Activated CD4-positive, alpha-beta T cell treated with anti-CD3 and anti-CD28 coated beads for 48 hours (primary cell): ENCODE measurements at regions not wholly inside any gene's neighbourhood (a gene's known extent, or its start where the extent isn't known, plus 50 kb on each side); places are given as distances from the start of the nearest gene placed in this dataset.

ENCODE experiments used
- DNase-seq: peaks from one replicate; pipeline ENCODE4 v3.0.0-alpha.2; 2020

DNA sequence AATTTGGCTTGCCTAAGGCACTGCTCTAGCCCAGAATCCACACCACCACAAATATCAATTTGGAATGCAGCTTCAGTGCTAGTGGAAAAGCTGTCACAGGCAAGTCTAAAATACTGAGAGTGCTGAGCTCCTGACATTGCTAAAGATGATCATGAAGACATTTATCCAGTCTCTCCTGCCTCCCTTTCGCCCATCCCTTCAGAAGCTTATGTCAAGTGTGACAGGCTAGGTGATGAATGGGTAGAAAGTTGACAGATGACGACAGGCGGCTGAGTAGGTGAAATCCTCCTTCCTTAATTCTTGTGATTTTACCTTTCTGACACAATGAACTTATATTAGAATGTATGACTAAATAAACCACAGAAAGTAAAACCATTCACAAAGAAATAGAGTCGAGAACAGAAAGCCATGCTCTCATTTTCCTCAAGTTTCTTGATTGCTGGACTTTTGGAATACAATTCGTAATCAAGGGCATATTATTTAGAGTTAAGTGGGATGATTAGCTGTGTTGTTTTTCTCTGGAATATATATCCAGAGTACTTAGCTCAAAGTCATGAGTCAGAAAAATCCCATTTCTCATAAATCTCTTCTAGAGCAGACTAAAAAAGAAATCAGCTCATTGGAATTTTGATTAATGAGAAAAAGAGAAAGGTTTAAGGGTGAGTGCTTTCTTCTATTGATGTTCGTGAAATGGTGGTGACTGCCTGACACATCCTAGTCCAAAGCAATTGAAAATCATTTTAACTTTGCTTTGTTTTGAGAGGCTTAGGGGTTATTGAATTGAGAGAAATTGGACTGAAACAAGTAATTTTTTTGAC lies 1228.2 kb upstream of the CITED2 start:
- DNase-seq = no peak

DNA sequence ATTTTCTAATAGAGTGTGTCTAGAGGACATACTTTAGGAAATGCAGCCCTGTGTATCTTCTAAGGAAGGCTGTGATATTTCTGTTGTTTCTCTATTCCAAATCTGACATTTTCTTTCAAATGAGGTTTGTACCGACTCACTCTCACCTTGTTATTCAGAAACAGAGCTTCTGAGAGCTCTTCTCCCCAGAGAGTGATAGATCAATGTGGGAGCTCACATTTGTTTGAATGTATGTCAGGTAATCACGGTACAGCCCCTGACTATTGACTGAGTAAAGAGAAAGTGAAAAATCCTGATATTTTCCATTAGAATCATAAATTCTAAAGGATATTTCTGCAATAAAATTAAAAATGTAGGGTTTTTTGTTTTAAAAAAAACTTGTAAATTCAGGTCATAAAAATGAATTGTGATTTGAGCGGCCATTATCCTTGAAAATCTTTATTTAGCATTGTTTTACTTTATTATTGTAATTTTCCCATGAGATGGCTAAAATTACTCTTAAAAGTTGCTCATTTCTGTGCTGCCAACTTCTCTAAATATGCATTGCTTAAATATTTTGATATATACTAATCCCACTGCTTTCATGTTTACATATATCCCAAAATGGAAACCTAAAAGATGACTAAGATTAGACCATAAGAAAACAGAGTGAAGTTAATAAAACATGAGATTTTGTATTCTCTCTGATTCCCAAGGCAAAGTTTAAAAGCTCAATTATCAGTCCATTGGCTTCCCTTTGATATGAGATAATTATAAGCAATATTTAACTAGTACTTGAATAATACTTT lies 1226.8 kb upstream of the CITED2 start:
- no peak for DNase-seq

DNA sequence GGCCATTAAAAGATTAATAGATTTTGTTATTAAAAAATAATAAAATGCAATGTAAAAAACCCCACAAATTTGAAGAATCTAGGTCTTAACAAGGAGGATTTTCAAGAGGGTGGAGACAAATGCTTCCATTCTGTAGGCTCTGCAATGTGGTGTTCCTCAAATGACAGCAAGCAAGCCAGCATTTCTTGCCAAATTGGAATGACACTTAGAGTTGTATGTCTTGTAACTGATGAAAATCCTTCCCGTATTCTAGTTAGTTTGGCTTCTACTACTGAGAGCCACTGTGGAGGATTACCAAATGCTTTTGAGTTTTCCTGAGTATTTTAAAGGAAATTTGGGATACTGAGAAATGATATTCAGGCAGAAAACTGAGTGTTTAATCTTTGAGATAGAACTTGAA lies 1225.5 kb upstream of the CITED2 start:
- DNase-seq = no peak

DNA sequence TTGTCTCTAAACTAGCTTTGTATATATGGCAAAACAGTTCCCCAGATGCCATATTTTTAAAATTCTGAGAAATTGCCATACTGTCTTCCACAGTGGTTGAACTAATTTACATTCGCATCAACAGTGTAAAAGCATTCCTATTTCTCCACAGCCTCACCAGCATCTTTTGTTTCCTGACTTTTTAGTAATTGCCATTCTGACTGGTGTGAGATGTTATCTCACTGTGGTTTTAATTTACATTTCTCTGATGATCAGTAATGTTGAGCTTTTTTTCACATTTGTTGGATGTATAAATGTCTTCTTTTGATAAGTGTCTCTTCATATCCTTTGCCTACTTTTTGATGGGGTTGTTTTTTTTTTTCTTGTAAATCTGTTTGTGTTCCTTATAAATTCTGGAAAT lies 1222.7 kb upstream of the CITED2 start:
- DNase-seq = no peak

DNA sequence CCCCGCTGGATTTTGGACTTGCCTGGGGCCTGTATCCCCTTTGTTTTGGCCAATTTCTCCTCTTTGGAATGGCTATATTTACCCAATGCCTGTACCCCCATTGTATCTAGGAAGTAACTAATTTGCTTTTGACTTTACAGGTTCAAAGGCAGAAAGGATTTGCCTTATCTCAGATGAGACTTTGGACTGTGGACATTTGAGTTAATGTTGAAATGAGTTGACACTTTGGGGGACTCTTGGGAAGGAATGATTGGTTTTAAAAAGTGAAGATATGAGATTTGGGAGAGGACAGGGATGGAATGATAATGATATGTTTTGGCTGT lies 1220.3 kb upstream of the CITED2 start:
- no peak for DNase-seq

DNA sequence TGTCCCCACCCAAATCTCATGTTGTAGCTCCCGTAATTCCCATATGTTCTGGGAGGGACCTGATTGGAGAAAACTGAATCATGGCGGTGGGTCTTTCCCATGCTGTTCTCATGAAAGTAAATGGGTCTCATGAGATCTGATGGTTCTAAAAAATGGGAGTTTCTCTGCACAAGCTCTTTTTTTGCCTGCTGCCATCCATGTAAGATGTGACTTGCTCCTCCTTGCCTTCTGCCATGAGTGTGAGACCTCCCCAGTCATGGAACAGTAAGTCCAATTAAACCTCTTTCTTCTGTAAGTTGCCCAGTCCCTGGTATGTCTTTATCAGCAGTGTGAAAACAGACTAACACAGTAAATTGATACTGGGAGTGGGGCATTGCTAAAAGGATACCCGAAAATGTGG lies 1218.4 kb upstream of the CITED2 start:
- no peak for DNase-seq

DNA sequence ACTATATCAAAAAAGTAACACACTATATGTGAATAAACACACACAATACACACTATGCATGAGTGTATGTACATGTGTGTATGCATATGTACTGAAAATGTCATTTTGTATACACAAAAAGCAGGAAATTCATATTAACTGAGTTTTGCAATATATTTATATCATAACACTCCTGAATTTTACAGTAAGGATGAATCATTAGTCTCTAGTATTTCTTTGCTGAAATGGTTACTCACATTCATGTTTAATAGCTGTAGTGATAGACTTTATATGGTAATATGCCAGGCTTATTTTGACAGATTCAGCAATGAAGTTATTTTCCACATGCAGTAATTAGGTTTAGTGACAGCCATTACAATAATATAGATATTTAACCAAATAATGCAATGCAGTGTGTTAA lies 1216.2 kb upstream of the CITED2 start:
- no peak for DNase-seq

DNA sequence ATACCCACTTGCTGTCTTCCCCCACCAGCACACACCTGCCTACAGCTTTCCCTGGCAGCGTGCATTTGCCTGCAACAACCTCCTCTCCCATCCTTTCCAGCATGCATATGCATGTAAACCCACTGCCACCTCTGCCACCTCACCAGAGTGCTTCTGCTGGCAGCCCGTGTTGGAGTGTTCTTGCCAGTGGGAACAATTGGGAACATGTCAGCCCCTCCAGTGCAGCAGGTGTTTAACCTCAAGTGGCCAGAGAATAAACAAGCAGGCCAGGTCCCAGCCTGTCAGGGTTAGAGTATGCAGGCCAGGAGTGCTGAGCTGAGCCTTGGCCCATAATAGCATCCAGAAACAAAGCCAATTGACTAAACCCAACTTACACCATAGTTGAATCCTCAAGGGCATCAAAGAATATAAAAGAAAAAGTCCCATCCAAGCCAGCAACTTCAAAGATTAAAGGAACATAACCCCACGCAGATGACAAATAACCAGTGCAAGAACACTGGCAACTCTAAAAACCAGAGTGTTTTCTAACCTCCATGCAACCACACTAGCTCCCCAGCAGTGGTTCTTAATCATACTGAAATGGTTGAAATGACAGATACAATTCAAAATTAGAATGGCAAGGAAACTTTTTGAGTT lies 1212.1 kb upstream of the CITED2 start:
- peak; percentile 10 for DNase-seq

DNA sequence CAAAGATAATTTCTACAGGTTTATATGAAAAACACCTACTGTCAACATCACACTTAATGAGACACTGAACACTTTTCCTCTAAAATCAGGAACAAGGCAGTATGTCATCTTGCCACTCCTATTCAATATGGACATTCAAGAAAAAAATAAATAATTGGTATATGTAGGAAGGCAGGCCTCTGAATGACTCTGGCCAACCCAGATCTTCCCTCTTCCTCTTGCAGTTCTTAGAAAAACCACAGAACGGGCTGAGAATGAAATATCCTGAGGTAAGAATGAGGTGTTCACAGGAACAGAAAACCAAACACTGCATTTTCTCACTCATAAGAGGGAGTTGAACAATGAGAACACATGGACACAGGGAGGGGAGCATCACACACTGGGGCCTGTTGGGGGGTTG lies 1207.2 kb upstream of the CITED2 start:
- DNase-seq = no peak

DNA sequence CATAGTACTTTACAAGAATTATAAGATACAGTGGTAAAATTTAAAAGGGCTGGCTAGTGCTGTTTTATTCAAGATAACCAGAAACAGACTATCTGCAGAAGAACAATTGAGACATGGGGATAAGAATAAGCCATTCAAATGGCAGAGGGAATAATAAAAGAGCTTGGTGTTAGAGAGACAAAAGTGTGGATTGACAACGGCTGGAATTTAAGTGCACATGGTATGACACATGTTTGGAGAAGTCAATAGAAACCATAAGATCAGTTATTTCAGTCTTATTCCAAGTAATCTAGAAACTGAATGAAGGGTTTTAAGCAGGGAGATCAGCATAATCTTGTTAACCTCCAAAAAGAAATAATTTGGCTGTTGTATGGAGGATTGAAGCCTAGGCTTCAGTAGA lies 1205.5 kb upstream of the CITED2 start:
- DNase-seq = no peak

DNA sequence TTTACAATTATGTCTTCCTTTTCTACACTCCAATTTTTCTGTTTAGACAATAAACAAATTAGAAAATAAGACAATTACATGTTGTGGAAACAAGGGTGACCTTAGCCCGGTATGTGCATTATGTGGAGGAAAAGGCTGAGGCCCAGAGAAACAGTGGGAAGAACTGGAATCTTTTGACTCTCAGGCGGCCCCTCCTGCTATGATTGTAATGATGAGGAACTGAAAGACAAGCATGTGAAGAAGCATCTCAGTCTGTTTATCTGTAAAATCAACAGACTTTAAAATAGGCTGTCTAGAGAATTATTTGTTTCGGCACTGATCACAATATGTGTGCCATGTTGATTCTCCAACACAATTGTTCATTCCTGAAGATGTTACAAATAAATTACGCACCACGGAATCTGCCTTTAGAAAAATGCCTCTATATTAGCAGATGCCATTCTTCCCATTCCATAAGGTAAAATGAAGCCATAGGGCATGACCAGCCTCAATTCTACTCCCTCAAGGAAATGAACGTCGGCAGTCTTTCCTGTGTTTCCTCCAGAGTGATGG lies 1201.6 kb upstream of the CITED2 start:
- DNase-seq = no peak

DNA sequence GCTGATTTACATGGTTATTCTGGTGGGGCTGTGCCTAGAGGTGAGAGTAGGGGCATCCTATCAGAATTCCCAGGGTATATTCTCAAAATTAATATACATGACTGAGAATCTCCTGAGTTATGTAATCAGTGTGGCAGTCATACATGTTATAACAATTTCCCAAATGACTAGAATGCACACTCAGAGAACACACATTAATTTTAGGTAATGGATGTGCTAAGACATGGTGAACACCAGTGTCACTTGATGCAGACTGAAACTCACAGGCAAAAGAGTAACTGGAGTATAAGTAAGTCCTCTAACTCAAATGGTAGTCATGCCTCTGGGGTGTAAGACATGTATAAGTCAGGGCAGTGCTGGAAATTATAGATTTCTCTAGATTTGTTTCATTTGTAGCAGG lies 1198.4 kb upstream of the CITED2 start:
- DNase-seq = no peak

DNA sequence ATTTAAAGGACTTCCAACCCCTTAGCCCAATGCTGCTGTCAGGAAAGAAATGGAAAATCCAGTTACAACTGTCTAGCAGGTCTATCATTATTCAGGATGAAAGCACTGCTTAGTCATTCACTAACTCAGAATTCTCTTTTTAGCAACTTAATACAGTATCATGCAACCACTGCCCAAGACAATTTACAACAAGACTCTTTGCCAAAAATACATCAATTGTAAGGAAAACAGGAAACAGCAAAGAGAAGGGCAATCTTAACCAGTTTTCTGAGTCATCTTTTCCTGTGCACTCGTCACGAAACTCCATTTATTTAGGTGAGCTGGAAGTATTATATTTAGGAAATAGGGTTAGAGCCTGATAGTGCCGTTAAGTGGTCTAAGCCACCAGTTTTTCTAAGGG lies 1197.7 kb upstream of the CITED2 start:
- DNase-seq = no peak

DNA sequence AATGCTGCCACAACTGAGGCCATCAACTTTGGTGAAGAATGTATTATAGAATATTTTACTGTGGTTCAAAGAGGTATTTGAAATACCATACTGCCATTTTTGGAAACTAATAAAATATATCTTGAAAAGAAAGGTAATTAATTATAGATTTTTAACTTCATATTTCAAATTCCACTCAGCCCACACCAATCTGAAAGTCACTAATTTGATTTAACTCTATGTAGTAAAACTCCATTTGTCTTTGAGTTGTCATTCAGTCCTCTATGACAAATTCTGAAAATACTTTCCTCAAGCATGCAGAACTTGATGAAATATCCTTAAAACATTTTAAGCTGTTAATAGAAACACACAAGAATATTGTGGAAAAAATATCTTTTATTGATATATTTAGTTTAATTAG lies 1196.7 kb upstream of the CITED2 start:
- DNase-seq = no peak

DNA sequence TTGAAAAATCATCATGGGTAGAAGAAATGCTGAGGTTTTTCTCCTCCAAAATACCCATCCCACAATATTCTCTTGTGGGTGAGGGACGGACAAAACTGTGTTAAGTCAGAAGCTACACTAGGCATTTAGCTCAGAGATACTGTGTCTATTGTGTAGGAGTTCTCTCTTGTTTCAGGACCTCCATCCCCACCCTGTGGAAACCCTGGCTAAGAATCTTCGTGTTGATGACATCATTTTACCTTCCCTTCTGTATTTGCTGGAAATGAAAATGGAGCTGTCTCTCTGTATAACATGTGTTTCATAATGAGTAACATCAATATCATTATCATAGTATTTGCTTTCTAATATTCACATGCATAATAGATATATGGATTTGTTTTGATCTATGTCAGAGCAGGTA lies 1193.0 kb upstream of the CITED2 start:
- DNase-seq = no peak

DNA sequence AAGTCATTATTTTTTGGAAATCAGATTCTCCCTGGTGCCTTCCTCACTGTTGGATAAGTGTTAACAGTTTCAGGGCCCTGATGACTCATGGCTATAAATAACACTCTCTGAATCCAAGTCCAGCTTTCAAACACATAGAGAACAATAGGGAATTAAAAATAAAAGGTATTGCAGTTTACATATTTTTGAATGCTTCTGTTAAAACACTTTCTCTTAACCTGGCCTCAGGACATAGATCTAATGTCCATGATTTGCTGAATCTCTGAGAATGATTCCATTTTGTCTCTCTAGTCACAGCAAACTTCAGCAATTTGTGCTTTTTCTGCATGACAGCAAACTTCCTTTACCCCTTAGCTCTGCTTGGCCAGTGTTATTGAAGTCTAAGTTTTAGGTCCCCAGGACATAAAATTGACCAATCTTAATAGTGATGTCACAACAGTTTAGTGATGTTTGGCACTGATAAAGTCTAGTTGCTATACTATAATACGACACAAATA lies 1192.4 kb upstream of the CITED2 start:
- no peak for DNase-seq

DNA sequence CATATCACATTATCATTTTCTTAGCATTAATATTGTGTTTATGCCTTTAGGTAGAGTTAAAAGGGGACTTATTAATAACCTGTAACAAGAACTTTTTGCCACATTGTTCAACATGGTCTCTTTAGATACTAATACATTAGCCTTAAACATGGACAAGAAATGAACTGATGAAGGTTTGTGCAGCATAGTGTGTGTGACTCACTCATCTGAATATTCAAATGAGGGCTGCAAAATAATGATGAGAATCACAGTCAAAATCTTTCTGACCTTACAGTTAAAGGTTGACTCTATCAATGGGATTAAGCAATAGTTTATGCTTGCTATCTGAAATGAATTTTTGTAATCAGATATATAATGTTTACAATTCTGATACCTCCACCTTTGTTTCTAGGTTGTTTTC lies 1189.3 kb upstream of the CITED2 start:
- no peak for DNase-seq

DNA sequence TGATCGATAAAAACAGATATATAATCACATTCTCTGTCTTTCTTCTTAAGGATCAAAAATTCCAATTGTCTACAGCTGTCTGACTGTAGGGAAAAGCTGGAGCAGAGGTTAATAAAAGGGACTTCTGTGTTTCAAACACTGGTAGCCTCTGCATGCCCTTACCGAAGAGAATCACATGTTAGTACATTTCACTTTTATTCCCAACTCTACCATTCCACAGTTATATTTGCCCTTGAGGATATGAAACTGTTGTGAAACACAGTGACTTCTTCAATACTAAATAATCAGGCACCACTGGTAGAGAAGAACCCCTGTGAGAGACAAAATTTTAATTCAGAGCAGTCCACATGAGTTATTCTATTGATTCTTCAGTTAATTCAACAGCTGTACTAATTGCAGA lies 1187.3 kb upstream of the CITED2 start:
- no peak for DNase-seq

DNA sequence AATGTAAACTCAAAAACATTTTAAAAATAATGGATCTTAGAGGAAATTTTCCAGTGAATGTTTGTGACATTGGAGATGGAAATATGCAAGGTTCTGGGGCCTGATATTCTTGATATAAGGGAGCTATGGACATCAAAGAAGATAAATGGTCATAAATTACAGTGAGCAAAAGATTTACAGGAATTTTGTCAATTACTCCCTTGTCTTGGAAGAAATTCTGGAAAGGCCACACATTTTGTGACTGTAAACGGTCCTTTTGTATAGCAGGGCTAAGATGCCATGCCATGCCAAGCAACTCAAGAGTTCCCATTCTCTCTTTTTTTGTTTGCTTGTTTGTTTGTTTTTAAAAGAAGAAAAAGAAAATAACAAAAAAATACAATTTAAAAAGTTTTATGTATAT lies 1186.2 kb upstream of the CITED2 start:
- DNase-seq = no peak

DNA sequence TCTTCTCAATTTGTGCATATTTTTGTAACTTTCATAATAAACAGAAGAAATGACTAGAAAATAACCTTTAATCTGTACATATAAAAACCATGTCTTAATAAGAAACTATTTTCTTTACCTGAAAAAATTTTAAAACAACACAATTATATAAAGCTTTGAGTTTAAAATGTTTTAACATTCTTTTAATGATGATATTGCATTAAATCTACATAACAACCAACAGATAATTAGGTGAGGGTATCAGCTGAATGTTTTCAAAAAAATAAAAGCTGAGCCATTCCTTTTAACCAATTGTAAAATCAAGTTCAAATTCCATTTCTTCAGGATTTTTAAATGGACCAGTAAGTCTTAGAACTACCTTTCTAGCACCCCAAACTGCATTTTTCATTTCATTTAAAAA lies 1185.0 kb upstream of the CITED2 start:
- no peak for DNase-seq

DNA sequence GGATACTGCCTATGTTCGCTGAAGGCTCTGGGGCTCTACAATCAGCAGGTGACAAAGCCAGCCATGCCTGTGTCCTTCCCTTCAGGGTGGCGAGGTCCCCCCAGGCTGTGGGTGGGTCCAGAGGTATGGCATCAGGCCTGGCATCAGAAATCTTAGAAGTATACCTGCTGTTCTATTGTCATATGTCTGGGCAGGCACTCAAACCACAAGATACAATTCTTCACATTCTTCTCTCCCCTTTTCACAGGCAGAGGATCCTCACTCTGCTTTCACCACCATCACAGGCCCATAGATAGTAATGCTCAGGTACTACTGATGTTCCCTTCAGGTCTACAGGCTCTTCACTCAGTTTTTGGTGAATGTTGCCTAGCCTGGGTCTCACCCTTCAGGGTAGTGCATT lies 1180.0 kb upstream of the CITED2 start:
- no peak for DNase-seq

DNA sequence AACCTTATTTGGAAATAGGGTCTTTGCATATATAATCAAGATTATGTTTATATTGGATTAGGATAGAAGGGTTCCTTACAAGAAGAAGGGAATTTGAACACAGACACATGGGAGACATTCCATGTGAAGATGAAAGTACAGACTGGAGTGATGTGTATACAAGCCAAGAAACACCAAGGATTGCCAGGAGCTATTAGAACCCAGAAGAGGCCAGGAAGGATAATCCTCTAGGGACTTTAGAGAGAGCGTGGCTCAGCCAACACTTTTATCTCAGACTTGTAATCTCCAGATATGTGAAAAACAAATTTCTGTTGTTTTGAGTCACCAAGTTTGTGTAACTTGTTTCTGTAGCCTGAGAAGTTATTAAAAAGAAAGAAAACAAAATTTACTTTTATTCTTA lies 1173.9 kb upstream of the CITED2 start:
- no peak for DNase-seq

DNA sequence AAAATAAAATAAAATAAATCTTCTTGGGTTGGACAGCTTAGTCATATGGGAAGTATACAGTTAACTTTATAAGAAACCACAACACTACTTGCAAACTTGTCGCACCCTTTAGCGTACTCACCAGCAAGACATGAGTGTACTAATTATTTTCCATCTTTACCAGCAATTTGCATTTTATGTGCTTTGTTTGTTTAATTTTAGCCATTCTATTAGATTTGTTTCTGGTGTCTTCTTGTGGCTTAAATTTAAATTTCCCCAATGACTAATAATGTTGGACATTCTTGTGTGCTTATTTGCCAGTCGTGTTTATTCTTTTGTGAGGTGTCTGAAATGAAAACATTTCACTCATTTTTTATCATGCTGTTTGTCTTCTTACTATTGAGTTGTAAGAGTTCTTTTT lies 1172.2 kb upstream of the CITED2 start:
- no peak for DNase-seq

DNA sequence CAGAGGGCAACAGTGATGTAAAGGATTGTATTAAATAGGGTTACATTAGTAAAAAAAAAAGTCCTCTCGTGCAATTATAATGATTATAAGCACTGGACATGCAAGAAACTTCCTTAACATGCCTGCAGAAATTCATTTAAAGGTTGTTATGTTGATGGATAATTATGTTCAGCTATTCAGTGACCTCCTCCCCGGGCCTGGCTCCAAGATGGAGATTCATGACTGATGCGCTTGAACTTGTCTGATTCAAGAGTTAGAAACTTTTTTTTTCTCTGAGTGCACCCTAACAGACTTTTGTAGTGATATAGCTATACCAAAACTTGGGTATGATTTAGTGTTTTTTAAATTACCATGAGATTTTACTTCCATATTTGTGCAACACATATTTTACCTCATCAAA lies 1170.0 kb upstream of the CITED2 start:
- no peak for DNase-seq
